ENCODE measurements at regions not wholly inside any gene's neighbourhood (a gene's known extent, or its start where the extent isn't known, plus 50 kb on each side); places are given as distances from the start of the nearest gene placed in this dataset.

- TF ChIP-seq CTCF (IDR thresholded peaks at IDR 0.05) (no peak), POLR2A (IDR thresholded peaks at IDR 0.05) (no peak)
These were observed 54.0 kb upstream of the MAP3K1 start for GRCh38 chr5:56761151-56761885.
